HG03039 (cell line): ENCODE measurements at regions not wholly inside any gene's neighbourhood (a gene's known extent, or its start where the extent isn't known, plus 50 kb on each side); places are given as distances from the start of the nearest gene placed in this dataset.
"Not testable (repeated sequence)": the region's sequence is repeated elsewhere in the genome, so short reads cannot be mapped to it uniquely, and the experiment has no call there.

Experiments
- ATAC-seq: cut with Tn5 transposase; IDR thresholded peaks from one replicate; pipeline ENCODE4 v1.9.1; 2021; ENCODE audit warnings: mild to moderate bottlenecking, moderate library complexity; ENCODE audit not compliant: unreplicated experiment

- no peak for ATAC-seq
Measured at GRCh38 chr11:23727794-23728193, 769.1 kb upstream of the LUZP2 start.

- no peak for ATAC-seq
Measured at GRCh38 chr11:23729088-23729487, 767.8 kb upstream of the LUZP2 start.

- no peak for ATAC-seq
Measured at GRCh38 chr11:23730307-23730998, 766.4 kb upstream of the LUZP2 start.

GRCh38 chr11:23732026-23732425 lies 764.8 kb upstream of the LUZP2 start:
- no peak for ATAC-seq

GRCh38 chr11:23746896-23747295 lies 750.0 kb upstream of the LUZP2 start:
- ATAC-seq: no peak

- no peak for ATAC-seq
Measured at GRCh38 chr11:23749762-23750430, 747.0 kb upstream of the LUZP2 start.

GRCh38 chr11:23751280-23751679 lies 745.6 kb upstream of the LUZP2 start:
- ATAC-seq: no peak

- no peak for ATAC-seq
Measured at GRCh38 chr11:23755076-23755475, 741.8 kb upstream of the LUZP2 start.

GRCh38 chr11:23755769-23756168 lies 741.1 kb upstream of the LUZP2 start:
- no peak for ATAC-seq

GRCh38 chr11:23759489-23759888 lies 737.4 kb upstream of the LUZP2 start:
- ATAC-seq: no peak

- no peak for ATAC-seq
Measured at GRCh38 chr11:23764286-23764685, 732.6 kb upstream of the LUZP2 start.

- ATAC-seq: no peak
Measured at GRCh38 chr11:23765682-23766252, 731.1 kb upstream of the LUZP2 start.

- ATAC-seq: no peak
Measured at GRCh38 chr11:23767576-23767975, 729.3 kb upstream of the LUZP2 start.

- no peak for ATAC-seq
Measured at GRCh38 chr11:23769214-23769613, 727.6 kb upstream of the LUZP2 start.

- ATAC-seq: no peak
Measured at GRCh38 chr11:23772081-23772480, 724.8 kb upstream of the LUZP2 start.

GRCh38 chr11:23778971-23779370 lies 717.9 kb upstream of the LUZP2 start:
- ATAC-seq: no peak

GRCh38 chr11:23780231-23780630 lies 716.6 kb upstream of the LUZP2 start:
- no peak for ATAC-seq

- no peak for ATAC-seq
Measured at GRCh38 chr11:23781803-23782560, 714.9 kb upstream of the LUZP2 start.

GRCh38 chr11:23786974-23787373 lies 709.9 kb upstream of the LUZP2 start:
- not testable (repeated sequence) for ATAC-seq

- ATAC-seq: no peak
Measured at GRCh38 chr11:23789200-23789853, 707.5 kb upstream of the LUZP2 start.

GRCh38 chr11:23789938-23790371 lies 706.9 kb upstream of the LUZP2 start:
- no peak for ATAC-seq
